HG02884 (cell line): ENCODE measurements at regions not wholly inside any gene's neighbourhood (a gene's known extent, or its start where the extent isn't known, plus 50 kb on each side); places are given as distances from the start of the nearest gene placed in this dataset.
"Not testable (repeated sequence)": the region's sequence is repeated elsewhere in the genome, so short reads cannot be mapped to it uniquely, and the experiment has no call there.

Experiments
- ATAC-seq: cut with Tn5 transposase; IDR thresholded peaks from one replicate; pipeline ENCODE4 v1.9.1; 2021; ENCODE audit warnings: mild to moderate bottlenecking, moderate library complexity; ENCODE audit not compliant: unreplicated experiment

- no peak for ATAC-seq
These were observed 429.0 kb downstream of the PRDM2 start for GRCh38 chr1:14129009-14129408.

- ATAC-seq, result no peak
These were observed 435.1 kb downstream of the PRDM2 start for GRCh38 chr1:14135070-14135469.

- ATAC-seq, result no peak
These were observed 436.3 kb downstream of the PRDM2 start for GRCh38 chr1:14136152-14136763.

GRCh38 chr1:14136881-14137280, 436.9 kb downstream of the PRDM2 start:
- no peak for ATAC-seq

GRCh38 chr1:14137411-14138134, 437.6 kb downstream of the PRDM2 start:
- ATAC-seq, result no peak

- no peak for ATAC-seq
These were observed 438.1 kb downstream of the PRDM2 start for GRCh38 chr1:14138135-14138506.

- no peak for ATAC-seq
These were observed 438.7 kb downstream of the PRDM2 start for GRCh38 chr1:14138687-14139086.

GRCh38 chr1:14140831-14141401, 440.9 kb downstream of the PRDM2 start:
- no peak for ATAC-seq

GRCh38 chr1:14141656-14142055, 441.7 kb downstream of the PRDM2 start:
- ATAC-seq, result no peak

- ATAC-seq, result no peak
These were observed 442.6 kb downstream of the PRDM2 start for GRCh38 chr1:14142397-14143100.

- no peak for ATAC-seq
These were observed 443.8 kb downstream of the PRDM2 start for GRCh38 chr1:14143777-14144176.

GRCh38 chr1:14148526-14148925, 448.5 kb downstream of the PRDM2 start:
- ATAC-seq, result no peak

GRCh38 chr1:14149431-14149830, 449.1 kb upstream of the KAZN start:
- ATAC-seq, result no peak

- ATAC-seq, result no peak
These were observed 441.9 kb upstream of the KAZN start for GRCh38 chr1:14156543-14156942.

GRCh38 chr1:14160781-14161180, 437.7 kb upstream of the KAZN start:
- no peak for ATAC-seq

- ATAC-seq, result no peak
These were observed 435.2 kb upstream of the KAZN start for GRCh38 chr1:14163246-14163645.

GRCh38 chr1:14165371-14165801, 433.1 kb upstream of the KAZN start:
- ATAC-seq, result no peak

- no peak for ATAC-seq
These were observed 430.6 kb upstream of the KAZN start for GRCh38 chr1:14167884-14168283.

GRCh38 chr1:14168326-14169063, 430.0 kb upstream of the KAZN start:
- ATAC-seq, result no peak

GRCh38 chr1:14173598-14173997, 424.9 kb upstream of the KAZN start:
- no peak for ATAC-seq

- not testable (repeated sequence) for ATAC-seq
These were observed 420.6 kb upstream of the KAZN start for GRCh38 chr1:14177866-14178265.
